ENCODE measurements at regions not wholly inside any gene's neighbourhood (a gene's known extent, or its start where the extent isn't known, plus 50 kb on each side); places are given as distances from the start of the nearest gene placed in this dataset.

GRCh38 chr3:6524479-6524878 is 336.4 kb upstream of the GRM7 start:
- Histone ChIP-seq H4K8ac (ENCODE audit: low read depth, low read length) (no peak overlapping the region), H2BK12ac (ENCODE audit: low read length) (no peak overlapping the region), H2BK5ac (ENCODE audit: low read length) (no peak overlapping the region), H3K4me1 (ENCODE audit: control insufficient read depth in 2 of 2, insufficient read depth in 1 of 2, low read depth in 1 of 2, low read length in 2 of 2) (no peaks in the 10 kb centered on the region), H2AK5ac (ENCODE audit: low read depth, low read length) (no peak overlapping the region), H3K9ac (ENCODE audit: low read depth, low read length, poor library complexity) (no peak overlapping the region), H2BK15ac (ENCODE audit: low read length) (no peak overlapping the region), H3K36me3 (replicated peaks in 1 of 2; ENCODE audit: control insufficient read depth in 2 of 2, insufficient read depth in 2 of 2, low read length in 2 of 2) (no peaks in the 10 kb centered on the region), H3K27me3 (ENCODE audit: control insufficient read depth in 3 of 3, insufficient read depth in 3 of 3, low read depth in 1 of 3, low read length in 3 of 3) (no peaks in the 10 kb centered on the region), H2BK120ac (ENCODE audit: low read depth, low read length) (no peak overlapping the region), H3K4ac (ENCODE audit: low read length) (no peak overlapping the region), H3K14ac (ENCODE audit: low read length) (no peak overlapping the region), H3K4me3 (ENCODE audit: low read length in 2 of 2) (no peak overlapping the region), H4K91ac (ENCODE audit: low read depth, low read length, poor library complexity) (no peak overlapping the region), H3K79me1 (ENCODE audit: low read depth, low read length) (no peaks in the 10 kb centered on the region), H3K27ac (replicated peaks; ENCODE audit: low read length) (no peak overlapping the region), H3K9me3 (replicated peaks in 1 of 2; ENCODE audit: control insufficient read depth in 2 of 2, insufficient read depth in 1 of 2, low read depth in 1 of 2, low read length in 2 of 2) (no peaks in the 10 kb centered on the region), H2AFZ (ENCODE audit: low read length) (no peak overlapping the region), H3K18ac (ENCODE audit: low read length) (no peak overlapping the region), H3K23ac (ENCODE audit: low read depth, low read length, poor library complexity) (no peak overlapping the region), H3K4me2 (ENCODE audit: insufficient read depth, low read length, poor library complexity, severe bottlenecking) (no peak overlapping the region)
- DNase-seq (ENCODE audit: low spot score) = no peak
- WGBS, 2 donors (ENCODE audit: extremely low coverage in 2 of 2, insufficient read length in 2 of 2, insufficient replicate concordance in 1 of 2) = no CpG with 5 or more reads among the region's 1 CpG

DNA sequence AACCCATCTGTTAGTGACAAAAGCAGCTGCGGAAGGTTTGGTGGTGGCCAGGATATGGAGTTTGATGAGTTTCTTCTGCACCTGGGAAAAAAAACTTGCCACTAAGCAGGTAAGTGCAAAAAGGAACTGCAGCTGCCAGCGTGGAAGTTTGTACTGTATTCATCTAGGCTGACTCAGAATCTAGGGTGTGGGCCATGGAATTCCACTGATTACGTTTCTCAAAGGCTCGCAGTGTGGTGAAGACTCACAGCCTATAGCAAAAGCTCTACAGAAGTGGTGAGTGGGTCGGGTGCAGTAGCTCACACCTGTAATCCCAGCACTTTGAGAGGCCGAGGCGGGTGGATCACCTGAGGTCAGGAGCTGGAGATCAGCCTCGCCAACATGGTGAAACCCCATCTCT is 334.6 kb upstream of the GRM7 start:
- no peak overlapping the region for H3K4me3 ChIP-seq (ENCODE audit: low read length in 2 of 2)
- H4K91ac ChIP-seq (ENCODE audit: low read depth, low read length, poor library complexity) = no peak overlapping the region
- H2BK15ac ChIP-seq (ENCODE audit: low read length) = no peak overlapping the region
- WGBS, 2 donors (ENCODE audit: extremely low coverage in 2 of 2, insufficient read length in 2 of 2, insufficient replicate concordance in 1 of 2) = no CpG with 5 or more reads among the region's 8 CpGs
- H3K14ac ChIP-seq (ENCODE audit: low read length) = no peak overlapping the region
- H3K27ac ChIP-seq (replicated peaks; ENCODE audit: low read length) = no peak overlapping the region
- H2AK5ac ChIP-seq (ENCODE audit: low read depth, low read length) = no peak overlapping the region
- H2AFZ ChIP-seq (ENCODE audit: low read length) = no peak overlapping the region
- H2BK5ac ChIP-seq (ENCODE audit: low read length) = no peak overlapping the region
- no peak overlapping the region for H4K8ac ChIP-seq (ENCODE audit: low read depth, low read length)
- H2BK12ac ChIP-seq (ENCODE audit: low read length) = no peak overlapping the region
- H3K27me3 ChIP-seq (ENCODE audit: control insufficient read depth in 3 of 3, insufficient read depth in 3 of 3, low read depth in 1 of 3, low read length in 3 of 3) = no peaks in the 10 kb centered on the region
- no peak overlapping the region for H3K9ac ChIP-seq (ENCODE audit: low read depth, low read length, poor library complexity)
- no peak overlapping the region for H2BK120ac ChIP-seq (ENCODE audit: low read depth, low read length)
- DNase-seq (ENCODE audit: low spot score) = no peak
- no peak overlapping the region for H3K23ac ChIP-seq (ENCODE audit: low read depth, low read length, poor library complexity)
- H3K4me1 ChIP-seq (ENCODE audit: control insufficient read depth in 2 of 2, insufficient read depth in 1 of 2, low read depth in 1 of 2, low read length in 2 of 2) = no peaks in the 10 kb centered on the region
- H3K36me3 ChIP-seq (replicated peaks in 1 of 2; ENCODE audit: control insufficient read depth in 2 of 2, insufficient read depth in 2 of 2, low read length in 2 of 2) = no peaks in the 10 kb centered on the region
- no peak overlapping the region for H3K18ac ChIP-seq (ENCODE audit: low read length)
- no peaks in the 10 kb centered on the region for H3K9me3 ChIP-seq (replicated peaks in 1 of 2; ENCODE audit: control insufficient read depth in 2 of 2, insufficient read depth in 1 of 2, low read depth in 1 of 2, low read length in 2 of 2)
- no peak overlapping the region for H3K4ac ChIP-seq (ENCODE audit: low read length)
- no peaks in the 10 kb centered on the region for H3K79me1 ChIP-seq (ENCODE audit: low read depth, low read length)
- no peak overlapping the region for H3K4me2 ChIP-seq (ENCODE audit: insufficient read depth, low read length, poor library complexity, severe bottlenecking)

- Histone ChIP-seq H3K27ac (replicated peaks; ENCODE audit: low read length) (no peak overlapping the region), H3K4me3 (ENCODE audit: low read length in 2 of 2) (no peak overlapping the region), H2AFZ (ENCODE audit: low read length) (no peak overlapping the region), H3K36me3 (replicated peaks in 1 of 2; ENCODE audit: control insufficient read depth in 2 of 2, insufficient read depth in 2 of 2, low read length in 2 of 2) (no peaks in the 10 kb centered on the region), H2BK5ac (ENCODE audit: low read length) (no peak overlapping the region), H4K8ac (ENCODE audit: low read depth, low read length) (no peak overlapping the region), H3K23ac (ENCODE audit: low read depth, low read length, poor library complexity) (no peak overlapping the region), H3K79me1 (ENCODE audit: low read depth, low read length) (no peaks in the 10 kb centered on the region), H2AK5ac (ENCODE audit: low read depth, low read length) (no peak overlapping the region), H4K91ac (ENCODE audit: low read depth, low read length, poor library complexity) (no peak overlapping the region), H3K14ac (ENCODE audit: low read length) (no peak overlapping the region), H3K9ac (ENCODE audit: low read depth, low read length, poor library complexity) (no peak overlapping the region), H3K4ac (ENCODE audit: low read length) (no peak overlapping the region), H3K4me1 (ENCODE audit: control insufficient read depth in 2 of 2, insufficient read depth in 1 of 2, low read depth in 1 of 2, low read length in 2 of 2) (no peaks in the 10 kb centered on the region), H2BK120ac (ENCODE audit: low read depth, low read length) (no peak overlapping the region), H3K9me3 (replicated peaks in 1 of 2; ENCODE audit: control insufficient read depth in 2 of 2, insufficient read depth in 1 of 2, low read depth in 1 of 2, low read length in 2 of 2) (no peaks in the 10 kb centered on the region), H3K27me3 (ENCODE audit: control insufficient read depth in 3 of 3, insufficient read depth in 3 of 3, low read depth in 1 of 3, low read length in 3 of 3) (no peaks in the 10 kb centered on the region), H2BK12ac (ENCODE audit: low read length) (no peak overlapping the region), H3K18ac (ENCODE audit: low read length) (no peak overlapping the region), H2BK15ac (ENCODE audit: low read length) (no peak overlapping the region), H3K4me2 (ENCODE audit: insufficient read depth, low read length, poor library complexity, severe bottlenecking) (no peak overlapping the region)
- WGBS, 2 donors (ENCODE audit: extremely low coverage in 2 of 2, insufficient read length in 2 of 2, insufficient replicate concordance in 1 of 2) = no CpG with 5 or more reads among the region's 2 CpGs
- DNase-seq (ENCODE audit: low spot score) = no peak
These were observed 334.1 kb upstream of the GRM7 start for GRCh38 chr3:6526861-6527260.

GRCh38 chr3:6528951-6529350 is 332.0 kb upstream of the GRM7 start:
- Histone ChIP-seq H4K91ac (ENCODE audit: low read depth, low read length, poor library complexity) (no peak overlapping the region), H3K4ac (ENCODE audit: low read length) (no peak overlapping the region), H3K27me3 (ENCODE audit: control insufficient read depth in 3 of 3, insufficient read depth in 3 of 3, low read depth in 1 of 3, low read length in 3 of 3) (no peaks in the 10 kb centered on the region), H3K4me1 (ENCODE audit: control insufficient read depth in 2 of 2, insufficient read depth in 1 of 2, low read depth in 1 of 2, low read length in 2 of 2) (no peaks in the 10 kb centered on the region), H2BK12ac (ENCODE audit: low read length) (no peak overlapping the region), H2BK15ac (ENCODE audit: low read length) (no peak overlapping the region), H3K4me3 (ENCODE audit: low read length in 2 of 2) (no peak overlapping the region), H3K79me1 (ENCODE audit: low read depth, low read length) (no peaks in the 10 kb centered on the region), H3K14ac (ENCODE audit: low read length) (no peak overlapping the region), H3K23ac (ENCODE audit: low read depth, low read length, poor library complexity) (no peak overlapping the region), H4K8ac (ENCODE audit: low read depth, low read length) (no peak overlapping the region), H3K27ac (replicated peaks; ENCODE audit: low read length) (no peak overlapping the region), H3K18ac (ENCODE audit: low read length) (no peak overlapping the region), H3K36me3 (replicated peaks in 1 of 2; ENCODE audit: control insufficient read depth in 2 of 2, insufficient read depth in 2 of 2, low read length in 2 of 2) (no peaks in the 10 kb centered on the region), H2BK120ac (ENCODE audit: low read depth, low read length) (no peak overlapping the region), H2BK5ac (ENCODE audit: low read length) (no peak overlapping the region), H3K9me3 (replicated peaks in 1 of 2; ENCODE audit: control insufficient read depth in 2 of 2, insufficient read depth in 1 of 2, low read depth in 1 of 2, low read length in 2 of 2) (no peaks in the 10 kb centered on the region), H2AK5ac (ENCODE audit: low read depth, low read length) (no peak overlapping the region), H3K9ac (ENCODE audit: low read depth, low read length, poor library complexity) (no peak overlapping the region), H2AFZ (ENCODE audit: low read length) (no peak overlapping the region), H3K4me2 (ENCODE audit: insufficient read depth, low read length, poor library complexity, severe bottlenecking) (no peak overlapping the region)
- DNase-seq (ENCODE audit: low spot score) = no peak
